ENCODE measurements at regions not wholly inside any gene's neighbourhood (a gene's known extent, or its start where the extent isn't known, plus 50 kb on each side); places are given as distances from the start of the nearest gene placed in this dataset.

DNA sequence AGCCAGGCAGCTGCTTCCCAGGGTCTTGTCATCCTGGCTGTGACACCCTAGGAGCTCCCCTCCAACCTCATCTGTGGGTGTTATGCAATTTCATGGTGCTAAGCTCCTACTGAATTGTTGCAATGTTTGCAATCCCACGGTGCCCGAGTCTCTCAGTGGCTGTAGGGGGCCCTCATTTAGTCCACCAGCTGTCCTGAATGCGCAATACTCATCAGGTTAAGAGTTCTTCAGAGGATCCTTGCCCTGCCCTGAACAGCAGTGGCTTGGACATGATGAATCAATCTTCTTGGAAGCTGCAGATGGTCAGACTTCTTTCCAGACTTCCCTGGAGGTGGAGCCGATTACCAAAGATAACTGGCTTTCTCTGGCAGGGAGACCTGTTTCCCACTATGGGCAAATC, 584.1 kb downstream of the CCDC171 start:
- H3K27ac Mint-ChIP-seq, result no peak overlapping the region
- TF ChIP-seq, protein P1, sequence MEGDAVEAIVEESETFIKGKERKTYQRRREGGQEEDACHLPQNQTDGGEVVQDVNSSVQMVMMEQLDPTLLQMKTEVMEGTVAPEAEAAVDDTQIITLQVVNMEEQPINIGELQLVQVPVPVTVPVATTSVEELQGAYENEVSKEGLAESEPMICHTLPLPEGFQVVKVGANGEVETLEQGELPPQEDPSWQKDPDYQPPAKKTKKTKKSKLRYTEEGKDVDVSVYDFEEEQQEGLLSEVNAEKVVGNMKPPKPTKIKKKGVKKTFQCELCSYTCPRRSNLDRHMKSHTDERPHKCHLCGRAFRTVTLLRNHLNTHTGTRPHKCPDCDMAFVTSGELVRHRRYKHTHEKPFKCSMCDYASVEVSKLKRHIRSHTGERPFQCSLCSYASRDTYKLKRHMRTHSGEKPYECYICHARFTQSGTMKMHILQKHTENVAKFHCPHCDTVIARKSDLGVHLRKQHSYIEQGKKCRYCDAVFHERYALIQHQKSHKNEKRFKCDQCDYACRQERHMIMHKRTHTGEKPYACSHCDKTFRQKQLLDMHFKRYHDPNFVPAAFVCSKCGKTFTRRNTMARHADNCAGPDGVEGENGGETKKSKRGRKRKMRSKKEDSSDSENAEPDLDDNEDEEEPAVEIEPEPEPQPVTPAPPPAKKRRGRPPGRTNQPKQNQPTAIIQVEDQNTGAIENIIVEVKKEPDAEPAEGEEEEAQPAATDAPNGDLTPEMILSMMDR (IDR thresholded peaks at IDR 0.05; ENCODE audit: unreplicated experiment), result no peak
- H3K36me3 Mint-ChIP-seq (ENCODE audit: insufficient read depth), result no peaks in the 10 kb centered on the region
- H3K4me1 Mint-ChIP-seq (ENCODE audit: low read depth), result peaks cover 2% of the 10 kb centered on the region
- H3K4me3 Mint-ChIP-seq (ENCODE audit: low read depth), result no peak overlapping the region
- no peaks in the 10 kb centered on the region for H3K9me3 Mint-ChIP-seq (ENCODE audit: low read depth)
- H3K27me3 Mint-ChIP-seq, result peaks cover 3% of the 10 kb centered on the region
- no peak for DNase-seq (ENCODE audit: low spot score, unreplicated experiment)

DNA sequence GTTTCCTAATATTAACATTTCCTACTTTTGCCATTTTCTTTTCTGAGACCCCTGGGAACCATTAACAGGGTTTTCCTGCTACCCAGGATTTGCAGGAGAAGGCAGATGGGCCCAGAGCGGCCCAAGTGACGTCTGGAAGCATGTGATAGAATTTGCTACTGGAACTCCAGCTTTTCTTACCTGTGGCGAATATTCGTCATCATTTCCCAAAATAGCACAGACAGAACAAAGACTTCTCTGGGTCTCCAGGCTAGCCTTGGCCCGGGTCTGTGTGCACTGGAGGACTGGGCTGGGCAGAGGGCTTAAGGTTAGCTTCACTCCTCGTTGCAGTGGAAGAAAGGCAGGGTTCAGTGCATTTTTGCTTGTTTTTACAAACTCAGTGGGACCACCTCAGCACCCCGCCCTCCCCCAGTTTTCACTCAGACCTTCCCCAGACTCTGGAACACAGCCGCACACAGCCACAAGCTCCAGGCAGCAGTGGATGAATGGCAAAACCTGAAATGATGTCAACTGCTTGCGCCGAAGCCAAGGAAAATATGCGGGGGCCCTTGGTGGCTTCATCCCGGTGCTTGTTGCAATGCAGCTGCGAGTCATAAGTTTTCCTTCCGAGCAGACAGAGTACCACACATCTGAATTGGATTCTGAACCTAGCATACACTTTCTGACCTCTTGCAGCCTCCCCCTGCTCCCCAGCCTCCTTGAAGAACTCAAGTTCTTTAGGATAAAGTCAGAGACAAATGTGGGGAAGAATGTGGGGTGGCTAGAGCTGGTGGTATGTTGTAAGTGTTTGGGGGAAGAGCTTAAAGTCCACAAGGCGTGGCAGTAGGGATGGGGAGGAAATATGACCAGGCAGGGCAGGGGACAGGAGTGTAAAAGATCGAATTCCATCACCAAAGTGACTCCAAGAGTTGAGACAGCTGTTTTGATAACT, 586.0 kb downstream of the CCDC171 start:
- peaks cover 3% of the 10 kb centered on the region for H3K27me3 Mint-ChIP-seq
- H3K27ac Mint-ChIP-seq, result peak overlapping the region; percentile 58
- H3K4me1 Mint-ChIP-seq (ENCODE audit: low read depth), result peaks cover 2% of the 10 kb centered on the region
- H3K4me3 Mint-ChIP-seq (ENCODE audit: low read depth), result no peak overlapping the region
- no peaks in the 10 kb centered on the region for H3K36me3 Mint-ChIP-seq (ENCODE audit: insufficient read depth)
- H3K9me3 Mint-ChIP-seq (ENCODE audit: low read depth), result no peaks in the 10 kb centered on the region
- DNase-seq (ENCODE audit: low spot score, unreplicated experiment), result no peak
- TF ChIP-seq, protein P1 (IDR thresholded peaks at IDR 0.05; ENCODE audit: unreplicated experiment), result no peak

DNA sequence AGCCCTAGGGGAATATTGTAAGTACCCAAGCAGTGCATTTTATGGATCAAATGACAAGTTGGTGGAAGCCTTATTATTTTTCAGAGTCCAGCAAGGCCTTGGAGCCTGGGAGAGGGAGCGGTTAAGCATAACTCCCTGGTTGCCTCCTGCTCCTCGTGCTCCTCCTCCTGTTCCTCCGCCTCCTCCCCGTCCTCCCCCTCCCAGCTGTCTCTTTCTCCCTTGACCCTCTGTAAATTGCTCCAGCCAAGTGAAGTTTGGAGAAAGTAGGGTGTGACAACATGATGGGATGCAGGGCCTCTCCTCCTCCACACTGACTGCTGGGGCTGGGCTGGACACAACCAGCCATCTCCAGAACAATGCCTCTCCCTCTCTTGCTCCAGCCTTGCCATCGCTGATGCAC, 586.9 kb downstream of the CCDC171 start:
- no peaks in the 10 kb centered on the region for H3K9me3 Mint-ChIP-seq (ENCODE audit: low read depth)

DNA sequence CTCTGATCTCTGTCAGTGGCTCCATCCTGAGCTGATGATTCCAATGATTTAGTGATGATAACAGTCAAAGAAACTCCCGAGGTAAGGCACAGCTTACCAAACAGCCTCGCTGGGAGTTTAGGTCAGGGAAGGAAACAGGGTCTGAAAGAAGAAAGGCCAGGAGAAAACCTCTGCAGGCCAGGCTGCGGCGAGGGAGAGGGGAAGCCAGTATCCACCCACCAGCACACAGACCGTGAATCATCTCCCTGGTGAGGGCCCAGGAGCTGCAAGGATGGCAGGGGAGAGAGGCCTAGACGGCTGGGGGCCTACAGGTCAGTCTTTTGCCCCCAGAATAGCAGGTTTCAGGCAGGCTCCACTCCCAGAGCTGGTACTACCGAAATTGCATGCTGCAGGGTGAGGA, 590.5 kb downstream of the CCDC171 start:
- Mint-ChIP-seq H3K27ac (no peak overlapping the region), H3K4me1 (ENCODE audit: low read depth) (peaks cover 6% of the 10 kb centered on the region), H3K9me3 (ENCODE audit: low read depth) (no peaks in the 10 kb centered on the region), H3K36me3 (ENCODE audit: insufficient read depth) (no peaks in the 10 kb centered on the region), H3K27me3 (no peaks in the 10 kb centered on the region), H3K4me3 (ENCODE audit: low read depth) (no peak overlapping the region)
- TF ChIP-seq, protein P1 (IDR thresholded peaks at IDR 0.05; ENCODE audit: unreplicated experiment), result no peak
- DNase-seq (ENCODE audit: low spot score, unreplicated experiment), result no peak

More for the DNA sequence above, 586.9 kb downstream of the CCDC171 start:
- H3K27me3 Mint-ChIP-seq, result peaks cover 3% of the 10 kb centered on the region
- TF ChIP-seq, protein P1 (IDR thresholded peaks at IDR 0.05; ENCODE audit: unreplicated experiment), result no peak
- peaks cover 2% of the 10 kb centered on the region for H3K4me1 Mint-ChIP-seq (ENCODE audit: low read depth)
- H3K27ac Mint-ChIP-seq, result no peak overlapping the region
- no peak for DNase-seq (ENCODE audit: low spot score, unreplicated experiment)
- no peak overlapping the region for H3K4me3 Mint-ChIP-seq (ENCODE audit: low read depth)
- H3K36me3 Mint-ChIP-seq (ENCODE audit: insufficient read depth), result no peaks in the 10 kb centered on the region

DNA sequence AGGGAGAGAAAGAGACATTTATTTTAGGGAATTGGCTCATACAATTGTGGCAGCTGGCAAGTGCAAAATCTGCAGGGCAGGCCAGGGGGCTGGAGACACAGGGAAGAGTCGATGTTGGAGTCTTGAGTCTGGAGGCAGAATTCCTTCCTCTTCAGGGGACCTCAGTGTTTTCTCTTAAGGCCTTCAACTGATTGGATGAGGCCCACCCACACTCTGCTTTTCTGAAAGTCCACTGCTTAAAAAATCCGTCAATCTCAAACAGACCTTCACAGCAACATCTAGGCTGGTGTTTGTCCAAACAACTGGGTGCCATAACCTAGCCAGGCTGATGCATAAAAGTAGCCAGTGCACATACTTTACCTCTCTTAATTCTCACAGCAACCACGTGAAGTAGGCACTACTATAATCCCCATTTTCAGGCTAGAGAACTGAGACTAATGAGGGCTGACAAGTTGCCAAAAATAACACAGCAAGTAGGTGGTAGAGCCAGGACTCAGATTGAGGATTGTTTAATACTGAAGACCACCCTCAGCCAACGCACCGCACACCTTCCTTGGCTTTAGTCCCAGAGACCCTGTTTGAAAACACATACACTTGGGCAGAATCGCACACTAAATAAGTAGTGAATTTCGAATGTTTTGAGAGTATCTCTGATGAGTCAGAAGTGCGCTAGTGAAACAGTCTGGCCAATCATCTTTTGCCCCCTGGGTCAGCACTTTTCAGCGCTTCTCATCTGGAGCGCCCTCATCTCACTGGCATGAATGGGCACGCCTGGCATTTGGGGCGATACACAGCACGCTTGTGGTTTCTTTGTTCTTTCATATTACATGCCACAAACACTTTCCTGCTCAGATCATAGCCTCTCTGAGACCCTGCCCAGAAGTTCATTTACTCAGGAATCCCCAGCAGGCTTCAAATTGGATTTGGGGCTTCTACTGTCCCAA, 591.4 kb downstream of the CCDC171 start:
- Mint-ChIP-seq H3K27ac (no peak overlapping the region), H3K36me3 (ENCODE audit: insufficient read depth) (no peaks in the 10 kb centered on the region), H3K9me3 (ENCODE audit: low read depth) (peaks cover 3% of the 10 kb centered on the region), H3K4me3 (ENCODE audit: low read depth) (no peak overlapping the region), H3K27me3 (no peaks in the 10 kb centered on the region), H3K4me1 (ENCODE audit: low read depth) (peaks cover 4% of the 10 kb centered on the region)
- TF ChIP-seq, protein P1 (IDR thresholded peaks at IDR 0.05; ENCODE audit: unreplicated experiment), result no peak
- DNase-seq (ENCODE audit: low spot score, unreplicated experiment), result no peak
